ENCODE measurements at regions not wholly inside any gene's neighbourhood (a gene's known extent, or its start where the extent isn't known, plus 50 kb on each side); places are given as distances from the start of the nearest gene placed in this dataset.

DNA sequence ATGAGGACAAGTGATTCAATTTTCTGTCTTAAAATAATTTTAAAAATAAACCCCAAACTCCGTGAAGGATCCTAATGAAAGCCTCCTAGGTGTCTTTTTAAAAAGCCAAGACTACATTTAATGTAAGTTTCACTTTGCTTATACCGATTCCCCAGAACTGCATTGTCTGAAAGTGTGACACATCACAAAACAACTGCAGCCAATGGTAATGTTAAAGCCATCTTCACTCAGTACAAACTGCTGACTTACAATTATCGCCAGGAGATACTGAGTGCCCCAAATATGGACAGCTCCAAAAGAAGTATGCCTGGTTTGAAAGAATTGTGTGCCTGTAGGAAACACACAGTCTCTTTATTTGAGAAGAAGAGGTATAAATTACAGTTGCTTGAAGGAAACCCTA lies 73.7 kb upstream of the SPANXB1 start:
- POLR2A ChIA-PET = no interaction called here
- CTCF ChIA-PET = interaction anchor here (2.1 kb wide), 1 partner anchor 9 kb away, joined by 9 read pairs; no protein-coding TSS in a partner anchor
- no peak for TF ChIP-seq CTCF (IDR thresholded peaks at IDR 0.05; ENCODE audit: insufficient read depth, low read depth, low read length)

DNA sequence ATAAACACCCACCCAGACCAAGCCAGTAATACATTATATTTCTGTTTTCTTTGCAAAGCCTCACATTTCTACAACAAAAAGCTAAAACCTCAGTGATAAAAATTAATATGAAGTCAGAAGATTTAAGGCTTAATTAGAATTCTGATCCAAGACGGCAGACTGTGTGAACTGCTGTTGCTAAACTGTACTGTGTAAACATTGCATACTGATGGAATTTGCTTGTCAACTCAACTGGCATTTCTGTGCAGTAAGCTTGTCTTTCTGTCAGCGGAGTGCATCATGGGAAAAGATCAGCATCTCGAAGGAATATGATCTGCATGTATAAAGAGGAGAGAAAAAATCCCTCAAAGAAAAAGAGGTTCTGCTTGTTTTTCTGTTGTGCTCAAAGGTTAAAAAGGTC lies 69.4 kb upstream of the SPANXB1 start:
- no peak for DNase-seq (ENCODE audit: low read depth)
- Histone ChIP-seq H3K27me3 (ENCODE audit: control insufficient read depth, insufficient read depth, low read length) (no peaks in the 10 kb centered on the region), H3K36me3 (ENCODE audit: control insufficient read depth, insufficient read depth, low read length) (no peaks in the 10 kb centered on the region), H3K4me3 (ENCODE audit: low read depth, low read length) (no peak overlapping the region)
- ChIA-PET POLR2A (no interaction called here), CTCF (no interaction called here)
- no peak for TF ChIP-seq CTCF (IDR thresholded peaks at IDR 0.05; ENCODE audit: insufficient read depth, low read depth, low read length)

More for the DNA sequence above, 73.7 kb upstream of the SPANXB1 start:
- Histone ChIP-seq H3K36me3 (ENCODE audit: control insufficient read depth, insufficient read depth, low read length) (no peaks in the 10 kb centered on the region), H3K27me3 (ENCODE audit: control insufficient read depth, insufficient read depth, low read length) (no peaks in the 10 kb centered on the region), H3K4me3 (ENCODE audit: low read depth, low read length) (no peak overlapping the region)
- no peak for DNase-seq (ENCODE audit: low read depth)

DNA sequence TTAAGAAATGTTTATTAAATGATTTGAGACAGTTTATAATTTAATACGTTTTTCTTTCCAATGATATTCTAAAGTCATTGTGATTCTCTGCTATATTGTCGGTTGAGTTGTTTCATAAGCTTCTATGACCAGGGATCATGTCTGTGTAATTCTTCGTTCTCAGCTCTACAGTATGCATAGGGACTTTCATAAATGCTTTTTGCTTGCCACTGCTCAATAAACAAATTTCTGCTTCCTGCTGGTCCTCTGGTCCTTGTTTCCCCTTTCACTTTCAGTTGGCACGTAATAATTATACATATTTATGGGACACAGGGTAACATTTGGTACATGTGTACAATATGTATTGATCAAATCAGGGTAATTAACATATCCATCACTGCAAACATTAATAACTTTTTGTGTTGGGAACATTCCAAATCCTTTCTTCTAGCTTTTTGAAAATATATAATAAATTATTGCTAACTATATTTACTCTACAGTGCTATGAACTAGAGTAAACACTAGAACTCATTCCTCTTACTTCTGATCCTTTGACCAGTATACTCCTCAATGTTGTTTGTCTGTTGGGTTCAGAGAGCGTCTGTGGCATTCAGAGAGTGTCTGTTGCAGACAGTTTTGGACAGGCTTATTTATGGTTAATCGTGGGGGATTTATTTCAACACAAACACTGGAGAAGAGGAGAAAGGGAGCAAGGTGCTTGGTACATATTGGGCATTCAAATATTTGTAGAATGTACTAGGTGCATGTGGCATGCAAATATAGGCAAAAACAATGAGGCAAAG lies 68.3 kb upstream of the SPANXB1 start:
- CTCF ChIA-PET = no interaction called here
- H3K36me3 ChIP-seq (ENCODE audit: control insufficient read depth, insufficient read depth, low read length) = no peaks in the 10 kb centered on the region
- no peak for DNase-seq (ENCODE audit: low read depth)
- no peaks in the 10 kb centered on the region for H3K27me3 ChIP-seq (ENCODE audit: control insufficient read depth, insufficient read depth, low read length)
- POLR2A ChIA-PET = no interaction called here
- H3K4me3 ChIP-seq (ENCODE audit: low read depth, low read length) = no peak overlapping the region
- TF ChIP-seq CTCF (IDR thresholded peaks at IDR 0.05; ENCODE audit: insufficient read depth, low read depth, low read length) = no peak

DNA sequence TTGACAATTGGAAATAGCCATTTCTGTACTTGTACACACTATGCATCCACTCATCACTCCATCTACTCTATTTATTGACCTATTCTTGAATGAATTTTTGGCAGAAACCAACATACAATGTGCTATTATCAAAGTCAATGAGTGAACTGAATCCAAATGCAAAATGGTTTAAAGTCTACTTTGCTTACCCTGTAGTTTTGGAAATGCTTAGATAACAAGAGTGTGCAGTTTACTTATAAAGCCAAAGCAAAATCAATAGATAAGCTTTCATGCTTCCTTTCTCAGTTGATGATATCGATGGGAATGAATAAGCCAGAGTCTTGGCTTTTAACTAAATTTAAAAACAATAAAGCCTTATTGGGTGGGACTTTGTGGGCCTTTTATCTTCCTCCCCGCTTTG lies 58.9 kb upstream of the SPANXB1 start:
- ChIA-PET POLR2A (no interaction called here), CTCF (no interaction called here)
- Histone ChIP-seq H3K27me3 (ENCODE audit: control insufficient read depth, insufficient read depth, low read length) (no peaks in the 10 kb centered on the region), H3K36me3 (ENCODE audit: control insufficient read depth, insufficient read depth, low read length) (no peaks in the 10 kb centered on the region), H3K4me3 (ENCODE audit: low read depth, low read length) (no peak overlapping the region)
- TF ChIP-seq CTCF (IDR thresholded peaks at IDR 0.05; ENCODE audit: insufficient read depth, low read depth, low read length) = no peak
- no peak for DNase-seq (ENCODE audit: low read depth)

GRCh38 chrX:140944710-140945109 lies 57.7 kb upstream of the SPANXB1 start:
- no peak overlapping the region for H3K4me3 ChIP-seq (ENCODE audit: low read depth, low read length)
- H3K27me3 ChIP-seq (ENCODE audit: control insufficient read depth, insufficient read depth, low read length) = no peaks in the 10 kb centered on the region
- ChIA-PET CTCF (interaction anchor here (0.6 kb wide), 1 partner anchor 147 kb away, joined by 3 read pairs; no protein-coding TSS in a partner anchor), POLR2A (no interaction called here)
- DNase-seq (ENCODE audit: low read depth) = no peak
- TF ChIP-seq CTCF (IDR thresholded peaks at IDR 0.05; ENCODE audit: insufficient read depth, low read depth, low read length) = no peak
- H3K36me3 ChIP-seq (ENCODE audit: control insufficient read depth, insufficient read depth, low read length) = no peaks in the 10 kb centered on the region

All from BJ (cell line).